Kidney epithelial cell (primary cell): ENCODE measurements at regions not wholly inside any gene's neighbourhood (a gene's known extent, or its start where the extent isn't known, plus 50 kb on each side); places are given as distances from the start of the nearest gene placed in this dataset.
A peak's percentile ranks its signal among the peaks of the same experiment; 100 is the strongest.

ENCODE experiments used
- DNase-seq: peaks from one replicate; pipeline ENCODE4 v3.0.0-alpha.2; 2010; ENCODE audit warnings: low read depth
- H3K27me3 ChIP-seq: 2 replicates; pipeline ENCODE4 v1.6.0; 2011; ENCODE audit warnings: low read length; ENCODE audit not compliant: control insufficient read depth, insufficient read depth
- H3K36me3 ChIP-seq: 2 replicates; pipeline ENCODE4 v1.5.1; 2011; ENCODE audit warnings: low read length; ENCODE audit not compliant: control insufficient read depth, insufficient read depth
- H3K4me3 ChIP-seq: 2 replicates; pipeline ENCODE4 v1.5.1; 2011; ENCODE audit warnings: low read depth, mild to moderate bottlenecking, control low read depth, low read length
- CTCF ChIP-seq: IDR thresholded peaks from 2 replicates; pipeline ENCODE4 v1.5.1; 2011; ENCODE audit warnings: mild to moderate bottlenecking, moderate library complexity, low read length, control low read depth, inconsistent platforms; ENCODE audit not compliant: insufficient read depth, poor library complexity, severe bottlenecking

- H3K4me3 ChIP-seq = peak overlapping the region; percentile 41
- H3K27me3 ChIP-seq = peaks cover 2% of the 10 kb centered on the region
- peak; percentile 98 for TF ChIP-seq CTCF
- no peak for DNase-seq
- H3K36me3 ChIP-seq = no peaks in the 10 kb centered on the region
These were observed 89.4 kb downstream of the LINGO1 start for GRCh38 chr15:77543159-77543882.

- peaks cover 4% of the 10 kb centered on the region for H3K27me3 ChIP-seq
- TF ChIP-seq CTCF = no peak
- no peaks in the 10 kb centered on the region for H3K36me3 ChIP-seq
- no peak for DNase-seq
- H3K4me3 ChIP-seq = no peak overlapping the region
These were observed 90.2 kb downstream of the LINGO1 start for GRCh38 chr15:77542491-77543001.

- Histone ChIP-seq H3K4me3 (no peak overlapping the region), H3K36me3 (no peaks in the 10 kb centered on the region), H3K27me3 (peaks cover 8% of the 10 kb centered on the region)
- no peak for TF ChIP-seq CTCF
- DNase-seq = no peak
These were observed 91.1 kb downstream of the LINGO1 start for GRCh38 chr15:77541421-77542181.

- Histone ChIP-seq H3K27me3 (peaks cover 8% of the 10 kb centered on the region), H3K36me3 (no peaks in the 10 kb centered on the region), H3K4me3 (no peak overlapping the region)
- DNase-seq = no peak
- TF ChIP-seq CTCF = no peak
These were observed 92.2 kb downstream of the LINGO1 start for GRCh38 chr15:77540312-77541060.

- Histone ChIP-seq H3K36me3 (no peaks in the 10 kb centered on the region), H3K27me3 (peaks cover 8% of the 10 kb centered on the region), H3K4me3 (no peak overlapping the region)
- no peak for DNase-seq
- no peak for TF ChIP-seq CTCF
These were observed 93.8 kb downstream of the LINGO1 start for GRCh38 chr15:77538793-77539497.
